Parathyroid adenoma (tissue), 2 donors: ENCODE measurements at regions not wholly inside any gene's neighbourhood (a gene's known extent, or its start where the extent isn't known, plus 50 kb on each side); places are given as distances from the start of the nearest gene placed in this dataset.
"Not testable (repeated sequence)": the region's sequence is repeated elsewhere in the genome, so short reads cannot be mapped to it uniquely, and the experiment has no call there.

Experiments used
- H2AFZ ChIP-seq: fragments of 300-600 bp; sonication (generic); one replicate; pipeline ENCODE4 v1.7.0; 2017; ENCODE audit warnings: antibody characterized with exemption, mild to moderate bottlenecking
- H3K27ac ChIP-seq: fragments of 300-600 bp; sonication (generic); one replicate; pipeline ENCODE4 v1.7.0; 2017
- H3K27me3 ChIP-seq: fragments of 300-600 bp; sonication (generic); one replicate; pipeline ENCODE4 v1.7.0; 2017; ENCODE audit warnings: low read length; ENCODE audit not compliant: control insufficient read depth, insufficient read depth
- H3K36me3 ChIP-seq: fragments of 300-600 bp; sonication (generic); one replicate; pipeline ENCODE4 v1.7.0; 2017; ENCODE audit warnings: low read length; ENCODE audit not compliant: control insufficient read depth, insufficient read depth
- H3K4me1 ChIP-seq: fragments of 300-600 bp; sonication (generic); one replicate; pipeline ENCODE4 v1.7.0; 2017; ENCODE audit warnings: control low read depth
- H3K4me2 ChIP-seq: fragments of 300-600 bp; sonication (generic); one replicate; pipeline ENCODE4 v1.7.0; 2017; ENCODE audit warnings: low read length
- H3K4me3 ChIP-seq: fragments of 300-600 bp; sonication (generic); one replicate; pipeline ENCODE4 v1.7.0; 2017; ENCODE audit warnings: low read depth, low read length
- H3K79me2 ChIP-seq: fragments of 300-600 bp; sonication (generic); one replicate; pipeline ENCODE4 v1.7.0; 2017; ENCODE audit warnings: control low read depth
- H3K9ac ChIP-seq: fragments of 300-600 bp; sonication (generic); one replicate; pipeline ENCODE4 v1.7.0; 2017; ENCODE audit warnings: mild to moderate bottlenecking
- H3K9me3 ChIP-seq: fragments of 300-600 bp; sonication (generic); one replicate; pipeline ENCODE4 v1.7.0; 2017; ENCODE audit warnings: low read length; ENCODE audit not compliant: control insufficient read depth
- CTCF ChIP-seq: fragments of 300-600 bp; sonication (generic); IDR thresholded peaks from one replicate; pipeline ENCODE4 v1.7.0; 2017; ENCODE audit warnings: antibody characterized with exemption, mild to moderate bottlenecking
- donor health status: primary hyperparathyroidism.

- H3K79me2 ChIP-seq = no peaks in the 10 kb centered on the region
Measured at GRCh38 chrX:109902665-109903064, 100.2 kb upstream of the TMEM164 start.

GRCh38 chrX:109911046-109911445 is 91.9 kb upstream of the TMEM164 start:
- Histone ChIP-seq H3K27me3 (no peaks in the 10 kb centered on the region), H3K4me1 (no peaks in the 10 kb centered on the region), H3K27ac (no peak overlapping the region), H3K9ac (no peak overlapping the region), H3K36me3 (no peaks in the 10 kb centered on the region), H3K9me3 (no peaks in the 10 kb centered on the region), H3K79me2 (no peaks in the 10 kb centered on the region), H3K4me3 (no peak overlapping the region), H2AFZ (no peak overlapping the region), H3K4me2 (no peak overlapping the region)
- no peak for TF ChIP-seq CTCF

More at GRCh38 chrX:109902665-109903064, 100.2 kb upstream of the TMEM164 start:
- Histone ChIP-seq H3K4me2 (no peak overlapping the region), H3K27ac (no peak overlapping the region), H3K9ac (no peak overlapping the region), H3K4me3 (no peak overlapping the region), H3K9me3 (no peaks in the 10 kb centered on the region), H2AFZ (no peak overlapping the region), H3K27me3 (no peaks in the 10 kb centered on the region), H3K4me1 (no peaks in the 10 kb centered on the region), H3K36me3 (no peaks in the 10 kb centered on the region)
- no peak for TF ChIP-seq CTCF

- not testable (repeated sequence) for H3K4me3 ChIP-seq, H3K27ac ChIP-seq
Measured at GRCh38 chrX:109912993-109913392, 89.9 kb upstream of the TMEM164 start.

GRCh38 chrX:109914114-109914849 is 88.6 kb upstream of the TMEM164 start:
- no peak overlapping the region for H3K4me3 ChIP-seq
- no peaks in the 10 kb centered on the region for H3K9me3 ChIP-seq
- H2AFZ ChIP-seq = no peak overlapping the region
- no peaks in the 10 kb centered on the region for H3K36me3 ChIP-seq
- no peaks in the 10 kb centered on the region for H3K27me3 ChIP-seq
- no peak overlapping the region for H3K4me2 ChIP-seq
- no peaks in the 10 kb centered on the region for H3K79me2 ChIP-seq
- no peak overlapping the region for H3K27ac ChIP-seq
- H3K9ac ChIP-seq = no peak overlapping the region
- no peaks in the 10 kb centered on the region for H3K4me1 ChIP-seq
- TF ChIP-seq CTCF = no peak

More at GRCh38 chrX:109912993-109913392, 89.9 kb upstream of the TMEM164 start:
- not testable (repeated sequence) for H3K27me3 ChIP-seq, H3K9me3 ChIP-seq, H3K4me2 ChIP-seq, H3K4me1 ChIP-seq, H3K79me2 ChIP-seq, H3K9ac ChIP-seq, H3K36me3 ChIP-seq, H2AFZ ChIP-seq

GRCh38 chrX:109918753-109919152 is 84.2 kb upstream of the TMEM164 start:
- Histone ChIP-seq H3K36me3 (no peaks in the 10 kb centered on the region), H3K4me1 (no peaks in the 10 kb centered on the region), H3K79me2 (no peaks in the 10 kb centered on the region), H3K4me2 (no peak overlapping the region), H3K27me3 (no peaks in the 10 kb centered on the region), H3K4me3 (no peak overlapping the region), H3K9ac (no peak overlapping the region), H2AFZ (no peak overlapping the region), H3K27ac (no peak overlapping the region), H3K9me3 (no peaks in the 10 kb centered on the region)
- no peak for TF ChIP-seq CTCF
